Right hindlimb (tissue), 1 donor: ENCODE measurements at regions not wholly inside any gene's neighbourhood (a gene's known extent, or its start where the extent isn't known, plus 50 kb on each side); places are given as distances from the start of the nearest gene placed in this dataset.

Source experiments
- DNase-seq: peaks from one replicate; pipeline ENCODE4 v3.0.0-alpha.2; 2018

- DNase-seq: no peak
These were observed 50.7 kb upstream of the NOCT start for GRCh38 chr4:138964716-138965426.

GRCh38 chr4:138963412-138963811 lies 52.2 kb upstream of the NOCT start:
- DNase-seq: no peak

GRCh38 chr4:138961664-138962063 lies 53.9 kb upstream of the NOCT start:
- no peak for DNase-seq

- no peak for DNase-seq
These were observed 54.5 kb upstream of the NOCT start for GRCh38 chr4:138961129-138961528.

- DNase-seq: no peak
These were observed 55.3 kb upstream of the NOCT start for GRCh38 chr4:138960175-138960710.

- no peak for DNase-seq
These were observed 56.3 kb upstream of the NOCT start for GRCh38 chr4:138959097-138959815.

- no peak for DNase-seq
These were observed 57.1 kb upstream of the NOCT start for GRCh38 chr4:138958519-138958918.

GRCh38 chr4:138957302-138957701 lies 58.3 kb upstream of the NOCT start:
- DNase-seq: no peak

GRCh38 chr4:138954428-138954827 lies 61.2 kb upstream of the NOCT start:
- DNase-seq: no peak

GRCh38 chr4:138953961-138954371 lies 61.6 kb upstream of the NOCT start:
- peak; percentile 48 for DNase-seq

- no peak for DNase-seq
These were observed 63.2 kb upstream of the NOCT start for GRCh38 chr4:138952411-138952810.

GRCh38 chr4:138951764-138952163 lies 63.8 kb upstream of the NOCT start:
- DNase-seq: no peak

- DNase-seq: no peak
These were observed 65.7 kb upstream of the NOCT start for GRCh38 chr4:138949866-138950265.

- DNase-seq: no peak
These were observed 66.7 kb upstream of the NOCT start for GRCh38 chr4:138948918-138949317.

- DNase-seq: no peak
These were observed 69.3 kb upstream of the NOCT start for GRCh38 chr4:138946306-138946705.

GRCh38 chr4:138945840-138946239 lies 69.7 kb upstream of the NOCT start:
- no peak for DNase-seq

- no peak for DNase-seq
These were observed 70.2 kb upstream of the NOCT start for GRCh38 chr4:138945401-138945800.

- DNase-seq: no peak
These were observed 71.7 kb upstream of the NOCT start for GRCh38 chr4:138943893-138944292.

- no peak for DNase-seq
These were observed 74.5 kb upstream of the NOCT start for GRCh38 chr4:138941037-138941436.

GRCh38 chr4:138939960-138940359 lies 75.6 kb upstream of the NOCT start:
- no peak for DNase-seq

- no peak for DNase-seq
These were observed 77.3 kb upstream of the NOCT start for GRCh38 chr4:138938366-138938690.

GRCh38 chr4:138935135-138935807 lies 80.3 kb upstream of the NOCT start:
- DNase-seq: no peak

GRCh38 chr4:138927072-138927471 lies 88.5 kb upstream of the NOCT start:
- no peak for DNase-seq

- no peak for DNase-seq
These were observed 90.1 kb upstream of the NOCT start for GRCh38 chr4:138925495-138925894.
